OCI-LY7 (cell line): ENCODE measurements at regions not wholly inside any gene's neighbourhood (a gene's known extent, or its start where the extent isn't known, plus 50 kb on each side); places are given as distances from the start of the nearest gene placed in this dataset.

Experiments used
- EZH2phosphoT487 ChIP-seq: fragments of 200-600 bp; sonication (generic); IDR thresholded peaks from 2 replicates; pipeline ENCODE4 v1.6.1; 2018; ENCODE audit warnings: low read depth, borderline replicate concordance, mild to moderate bottlenecking, mixed run types, antibody characterized with exemption, low read length, moderate library complexity, mixed read lengths
- TF ChIP-seq, protein P1 (sequence below): fragments of 200-600 bp; sonication (generic); conservative IDR thresholded peaks from 2 replicates; pipeline ENCODE4 v1.5.1; 2014; ENCODE audit warnings: mild to moderate bottlenecking, antibody characterized with exemption, low read length, moderate library complexity, mixed read lengths

DNA sequence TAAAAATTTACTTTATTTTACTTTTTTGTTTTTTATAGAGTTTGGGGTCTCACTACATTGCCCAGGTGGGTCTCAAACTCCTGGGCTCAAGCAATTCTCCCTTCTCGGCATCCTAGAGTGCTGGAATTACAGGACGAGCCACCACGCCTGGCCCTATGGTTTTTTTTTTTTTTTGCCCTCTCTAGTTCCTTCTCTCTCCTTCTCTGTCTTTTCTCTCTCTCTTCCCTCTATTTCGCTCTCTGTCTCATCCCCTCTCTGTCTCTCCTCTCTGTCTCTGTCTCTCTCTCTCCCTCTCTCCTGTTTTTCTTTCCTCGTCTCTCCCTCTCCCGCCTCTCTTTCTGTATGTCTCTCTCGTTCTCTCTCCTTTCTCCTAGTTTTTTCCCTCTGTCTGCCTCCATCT is 202.6 kb upstream of the LHX5 start:
- TF ChIP-seq, protein P1, sequence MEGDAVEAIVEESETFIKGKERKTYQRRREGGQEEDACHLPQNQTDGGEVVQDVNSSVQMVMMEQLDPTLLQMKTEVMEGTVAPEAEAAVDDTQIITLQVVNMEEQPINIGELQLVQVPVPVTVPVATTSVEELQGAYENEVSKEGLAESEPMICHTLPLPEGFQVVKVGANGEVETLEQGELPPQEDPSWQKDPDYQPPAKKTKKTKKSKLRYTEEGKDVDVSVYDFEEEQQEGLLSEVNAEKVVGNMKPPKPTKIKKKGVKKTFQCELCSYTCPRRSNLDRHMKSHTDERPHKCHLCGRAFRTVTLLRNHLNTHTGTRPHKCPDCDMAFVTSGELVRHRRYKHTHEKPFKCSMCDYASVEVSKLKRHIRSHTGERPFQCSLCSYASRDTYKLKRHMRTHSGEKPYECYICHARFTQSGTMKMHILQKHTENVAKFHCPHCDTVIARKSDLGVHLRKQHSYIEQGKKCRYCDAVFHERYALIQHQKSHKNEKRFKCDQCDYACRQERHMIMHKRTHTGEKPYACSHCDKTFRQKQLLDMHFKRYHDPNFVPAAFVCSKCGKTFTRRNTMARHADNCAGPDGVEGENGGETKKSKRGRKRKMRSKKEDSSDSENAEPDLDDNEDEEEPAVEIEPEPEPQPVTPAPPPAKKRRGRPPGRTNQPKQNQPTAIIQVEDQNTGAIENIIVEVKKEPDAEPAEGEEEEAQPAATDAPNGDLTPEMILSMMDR, result no peak
- TF ChIP-seq EZH2phosphoT487, result no peak
